ENCODE measurements at regions not wholly inside any gene's neighbourhood (a gene's known extent, or its start where the extent isn't known, plus 50 kb on each side); places are given as distances from the start of the nearest gene placed in this dataset.
A peak's percentile ranks its signal among the peaks of the same experiment; 100 is the strongest.
"Not testable (repeated sequence)": the region's sequence is repeated elsewhere in the genome, so short reads cannot be mapped to it uniquely, and the experiment has no call there.

GRCh38 chr6:103504501-103505154, 1355.1 kb downstream of the HACE1 start:
- no peak for DNase-seq

DNA sequence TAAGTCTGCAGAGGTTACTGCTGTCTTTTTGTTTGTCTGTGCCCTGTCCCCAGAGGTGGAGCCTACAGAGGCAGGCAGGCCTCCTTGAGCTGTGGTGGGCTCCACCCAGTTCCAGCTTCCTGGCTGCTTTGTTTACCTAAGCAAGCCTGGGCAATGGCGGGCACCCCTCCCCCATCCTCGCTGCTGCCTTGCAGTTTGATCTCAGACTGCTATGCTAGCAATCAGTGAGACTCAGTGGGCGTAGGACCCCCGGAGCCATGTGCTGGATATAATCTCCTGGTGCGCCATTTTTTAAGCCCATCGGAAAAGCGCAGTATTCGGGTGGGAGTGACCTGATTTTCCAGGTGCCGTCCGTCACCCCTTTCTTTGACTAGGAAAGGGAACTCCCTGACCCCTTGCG, 1363.1 kb downstream of the HACE1 start:
- not testable (repeated sequence) for DNase-seq

- DNase-seq, result no peak
These were observed 1403.1 kb downstream of the HACE1 start for GRCh38 chr6:103456652-103457051.

- DNase-seq, result no peak
These were observed 1404.4 kb downstream of the HACE1 start for GRCh38 chr6:103455275-103455674.

GRCh38 chr6:103409475-103409874, 1450.2 kb downstream of the HACE1 start:
- no peak for DNase-seq

- DNase-seq, result no peak
These were observed 1454.4 kb downstream of the HACE1 start for GRCh38 chr6:103405321-103405720.

DNA sequence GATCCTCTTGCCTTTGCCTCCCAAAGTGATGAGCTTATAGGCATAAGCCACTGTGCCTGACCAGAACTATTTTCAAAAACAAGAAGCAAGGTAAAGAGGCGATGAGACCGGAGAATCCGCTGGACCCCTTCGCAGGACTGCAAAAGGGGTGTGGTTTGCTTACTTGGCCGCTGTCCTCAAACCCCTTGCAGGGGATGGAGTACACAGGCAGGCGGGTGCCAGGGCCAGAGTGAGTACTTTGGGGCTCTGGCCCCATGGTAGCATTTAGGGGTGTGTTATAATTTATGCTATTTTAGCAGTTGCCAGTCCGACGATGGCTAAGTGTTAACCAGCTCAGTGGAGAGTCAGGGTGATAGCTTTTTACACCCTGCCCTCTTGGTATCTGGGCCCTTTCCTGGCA, 1454.9 kb downstream of the HACE1 start:
- no peak for DNase-seq

DNA sequence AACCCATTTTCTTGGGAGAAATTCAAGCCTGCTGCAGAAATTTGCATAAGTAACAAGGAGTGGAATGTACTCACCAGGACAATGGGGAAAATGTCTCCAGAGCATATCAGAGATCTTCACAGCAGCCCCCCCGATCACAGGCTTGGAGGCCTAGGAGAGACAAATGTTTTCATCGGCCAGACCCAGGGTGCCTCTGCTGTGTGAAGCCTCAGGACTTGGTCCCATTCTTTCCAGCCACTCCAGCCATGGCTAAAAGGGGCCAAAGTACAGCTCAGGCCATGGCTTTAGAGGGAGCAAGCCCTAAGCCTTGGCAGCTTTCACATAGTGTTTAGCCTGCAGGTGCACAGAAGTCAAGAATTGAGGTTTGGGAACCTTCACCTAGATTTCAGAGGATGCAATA, 1463.0 kb downstream of the HACE1 start:
- DNase-seq, result no peak

DNA sequence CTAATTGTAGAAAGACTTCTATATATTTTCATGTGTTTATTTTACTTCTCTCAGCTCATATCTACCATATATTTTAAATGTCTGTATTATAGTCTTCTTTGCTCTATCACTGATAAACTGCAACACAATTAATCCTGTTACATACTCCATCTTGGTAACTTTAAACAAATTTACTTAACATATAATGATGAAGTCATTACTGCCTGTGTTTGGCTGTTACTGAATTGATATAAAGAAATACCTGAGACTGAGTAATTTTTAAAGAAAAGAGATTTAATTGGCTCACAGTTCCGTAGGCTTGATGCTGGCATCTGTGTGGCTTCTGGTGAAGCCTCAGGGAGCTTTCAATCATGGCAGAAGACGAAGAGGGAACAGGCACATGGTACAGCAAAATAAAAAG, 1480.4 kb downstream of the HACE1 start:
- DNase-seq, result no peak

- no peak for DNase-seq
These were observed 1492.5 kb downstream of the HACE1 start for GRCh38 chr6:103367212-103367611.

DNA sequence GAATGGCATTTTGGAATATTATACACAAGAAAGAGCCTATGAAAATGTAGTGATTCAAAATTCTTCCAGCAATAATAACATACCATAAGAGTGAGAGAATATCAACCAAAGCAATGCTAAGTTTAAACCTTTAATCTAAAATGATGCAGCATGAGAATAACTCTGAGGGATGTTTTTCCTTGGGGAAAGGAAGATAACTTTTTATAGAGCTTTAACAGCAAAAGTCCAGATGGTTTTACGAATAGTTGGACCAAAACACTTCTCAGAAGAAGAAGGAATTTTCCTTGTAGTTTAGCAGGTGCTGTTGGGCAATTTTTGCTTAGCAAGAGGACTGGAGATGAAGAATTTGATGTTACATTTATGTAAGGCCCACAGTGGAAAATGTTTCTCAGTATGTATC, 1503.2 kb downstream of the HACE1 start:
- no peak for DNase-seq

GRCh38 chr6:103344554-103345163, 1515.1 kb downstream of the HACE1 start:
- DNase-seq, result no peak

GRCh38 chr6:103335412-103335811, 1524.3 kb downstream of the HACE1 start:
- DNase-seq, result no peak

DNA sequence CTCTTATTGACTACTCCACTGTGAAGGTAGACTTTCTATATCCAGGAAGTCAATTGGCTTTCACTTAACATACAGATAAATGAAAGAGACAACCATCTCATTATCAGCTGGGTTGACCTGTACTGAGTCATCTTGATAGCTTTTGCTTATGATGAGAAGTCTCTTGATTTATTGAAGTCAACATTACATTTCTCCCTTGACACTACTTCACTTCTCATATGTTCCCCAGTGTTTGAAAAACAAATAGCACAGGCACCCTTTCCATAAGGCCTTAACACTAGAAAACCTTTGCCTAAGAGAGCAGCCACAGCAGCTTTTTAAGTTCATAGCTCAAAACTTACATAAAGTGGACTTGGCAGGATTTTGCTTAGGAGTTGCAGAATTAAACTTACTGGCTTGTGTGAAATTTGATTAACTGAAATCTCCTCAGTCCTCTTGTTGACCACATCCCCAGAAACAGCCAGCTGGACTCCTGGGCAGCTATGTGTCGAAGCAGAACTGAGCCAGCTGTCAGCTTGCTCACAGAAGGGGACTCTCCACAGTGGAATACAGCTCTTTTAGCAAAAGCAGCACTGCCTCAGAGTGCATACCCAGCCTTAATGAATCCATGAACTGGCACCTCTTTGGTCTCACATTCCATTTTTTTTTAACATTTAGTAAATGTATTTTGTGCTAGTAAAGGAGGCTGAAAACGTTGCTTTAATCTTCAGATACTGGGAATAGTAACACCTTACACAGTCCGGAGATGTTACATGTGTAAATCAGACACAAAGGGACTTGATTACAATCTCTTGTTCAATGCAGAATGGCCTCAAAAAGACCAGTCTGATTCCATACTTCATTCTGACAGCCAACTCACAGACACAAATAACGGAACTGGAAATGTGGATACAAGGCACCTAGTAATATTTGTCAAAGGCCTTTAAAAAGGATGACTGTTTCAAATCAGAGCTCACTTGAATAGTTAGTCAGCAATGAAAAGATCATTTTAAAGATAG, 1532.7 kb downstream of the HACE1 start:
- no peak for DNase-seq

DNA sequence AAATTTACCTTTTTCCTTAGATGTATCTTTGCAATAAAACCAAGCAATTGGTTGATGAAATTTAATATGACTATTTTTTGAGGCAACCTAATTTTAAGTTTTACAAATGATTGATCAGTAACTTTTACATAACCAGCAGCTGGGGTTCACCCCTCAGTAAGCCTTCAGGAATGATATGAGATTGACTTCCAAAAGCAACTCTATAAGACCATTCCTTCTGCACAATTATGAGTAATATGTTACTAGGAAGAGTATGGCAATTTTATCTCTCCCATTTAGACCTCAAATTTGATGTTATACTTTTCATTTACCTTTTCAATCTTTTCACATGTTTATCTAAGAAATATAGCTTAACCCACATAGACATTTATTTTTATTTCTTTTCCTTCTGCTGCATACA, 1546.3 kb downstream of the HACE1 start:
- DNase-seq, result no peak

DNA sequence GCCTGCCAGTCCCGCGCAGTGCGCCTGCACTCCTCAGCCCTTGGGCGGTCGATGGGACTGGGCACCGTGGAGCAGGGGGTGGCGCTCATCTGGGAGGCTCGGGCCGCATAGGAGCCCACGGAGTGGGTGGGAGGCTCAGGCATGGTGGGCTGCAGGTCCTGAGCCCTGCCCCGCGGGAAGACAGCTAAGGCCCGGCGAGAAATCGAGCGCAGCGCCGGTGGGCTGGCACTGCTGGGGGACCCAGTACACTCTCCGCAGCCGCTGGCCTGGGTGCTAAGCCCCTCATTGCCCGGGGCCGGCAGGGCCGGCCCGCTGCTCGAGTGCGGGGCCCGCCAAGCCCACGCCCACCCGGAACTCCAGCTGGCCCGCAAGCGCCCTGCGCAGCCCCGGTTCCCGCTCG, 1565.3 kb downstream of the HACE1 start:
- not testable (repeated sequence) for DNase-seq

- DNase-seq, result no peak
These were observed 1574.9 kb downstream of the HACE1 start for GRCh38 chr6:103284835-103285234.

DNA sequence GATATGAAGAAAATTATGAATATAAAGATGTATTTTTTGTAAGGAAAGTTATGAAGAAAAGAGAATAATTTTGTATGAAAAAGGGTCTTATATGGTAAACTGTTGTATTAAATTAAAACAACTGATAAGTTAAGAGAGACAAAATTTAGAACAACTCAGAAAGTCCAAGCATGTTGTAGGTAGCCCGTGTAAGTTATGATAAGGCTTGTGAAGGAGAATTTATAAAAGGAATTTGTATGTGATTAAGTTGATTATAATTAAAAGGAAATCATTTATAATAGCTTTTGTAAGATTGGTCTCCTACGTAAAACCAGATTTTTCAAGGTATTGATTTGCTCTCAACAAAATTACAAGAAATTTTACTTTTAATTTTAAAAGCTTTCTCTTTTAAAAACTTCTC, 1579.3 kb downstream of the HACE1 start:
- DNase-seq, result no peak

- no peak for DNase-seq
These were observed 1581.8 kb downstream of the HACE1 start for GRCh38 chr6:103277936-103278335.

- peak; percentile 28 for DNase-seq
These were observed 1586.7 kb downstream of the HACE1 start for GRCh38 chr6:103273048-103273447.

GRCh38 chr6:103269581-103269980, 1590.1 kb downstream of the HACE1 start:
- no peak for DNase-seq

GRCh38 chr6:103268335-103268734, 1591.4 kb downstream of the HACE1 start:
- no peak for DNase-seq

DNA sequence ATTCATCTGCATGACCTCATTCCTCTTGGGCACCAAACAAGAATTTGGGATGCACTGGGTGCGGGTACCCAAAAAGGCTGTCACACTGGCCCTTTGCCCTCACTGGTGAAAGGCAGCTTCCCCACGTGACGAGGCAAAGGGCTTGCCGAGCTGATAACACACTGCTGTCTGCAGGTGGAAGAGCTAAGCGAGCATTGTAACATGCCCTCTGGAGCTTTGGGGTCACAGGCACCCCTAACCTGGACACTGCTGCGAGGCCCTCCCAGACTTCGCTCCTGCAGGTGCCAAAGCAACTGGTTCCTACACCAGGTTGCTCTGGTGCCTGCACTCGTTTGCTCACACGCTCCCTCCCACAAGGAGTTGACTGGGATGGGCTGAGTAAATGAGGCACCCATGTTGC, 1595.7 kb downstream of the HACE1 start:
- DNase-seq, result no peak

- DNase-seq, result no peak
These were observed 1604.6 kb downstream of the HACE1 start for GRCh38 chr6:103255132-103255531.

Measured in hematopoietic multipotent progenitor cell treated with erythropoietin and hydrocortisone succinate and interleukin-3 and kit ligand, for 4 days (in vitro differentiated cells).